Activated B cell treated with CpG ODN at 0.5 μM for 24 hours (primary cell): ENCODE measurements at regions not wholly inside any gene's neighbourhood (a gene's known extent, or its start where the extent isn't known, plus 50 kb on each side); places are given as distances from the start of the nearest gene placed in this dataset.

Experiments used
- ATAC-seq: fragments of 200-7000 bp; cut with Tn5 transposase; one replicate; pipeline ENCODE4 v1.10.0; 2021; ENCODE audit warnings: low read depth, mild to moderate bottlenecking, moderate library complexity
- CTCF ChIA-PET: fragments of 350-600 bp; sonication (Branson Sonifier 250); formaldehyde crosslinking; loops from one replicate; lab custom pipeline; 2021; ENCODE audit warnings: antibody characterized with exemption; lab: Charles Lee
- POLR2A ChIA-PET: fragments of 350-600 bp; sonication (Branson Sonifier 250); formaldehyde crosslinking; loops from one replicate; lab custom pipeline; 2021; ENCODE audit warnings: antibody characterized with exemption; lab: Charles Lee
- DNase-seq: peaks from one replicate; pipeline ENCODE4 v3.0.0; 2022
- H3K27ac Mint-ChIP-seq: one replicate; pipeline ENCODE4 v1.8.0; 2020; ENCODE audit warnings: mixed read lengths
- H3K27me3 Mint-ChIP-seq: one replicate; pipeline ENCODE4 v1.8.0; 2021; ENCODE audit warnings: mixed read lengths
- H3K36me3 Mint-ChIP-seq: one replicate; pipeline ENCODE4 v1.8.0; 2021; ENCODE audit warnings: low read depth, mixed read lengths
- H3K4me1 Mint-ChIP-seq: one replicate; pipeline ENCODE4 v1.8.0; 2021; ENCODE audit warnings: mixed read lengths
- H3K4me3 Mint-ChIP-seq: one replicate; pipeline ENCODE4 v1.8.0; 2020; ENCODE audit warnings: mild to moderate bottlenecking, mixed read lengths
- H3K9me3 Mint-ChIP-seq: one replicate; pipeline ENCODE4 v1.8.0; 2020; ENCODE audit warnings: mixed read lengths
- CTCF ChIP-seq: fragments of 200-600 bp; IDR thresholded peaks from one replicate; pipeline ENCODE4 v1.8.0; 2022; ENCODE audit warnings: antibody characterized with exemption, mild to moderate bottlenecking
- intact Hi-C: fragments of 100-400 bp; cut with micrococcal nuclease; formaldehyde crosslinking; loops from one replicate; pipeline ENCODE4 v1.15.1; 2024

DNA sequence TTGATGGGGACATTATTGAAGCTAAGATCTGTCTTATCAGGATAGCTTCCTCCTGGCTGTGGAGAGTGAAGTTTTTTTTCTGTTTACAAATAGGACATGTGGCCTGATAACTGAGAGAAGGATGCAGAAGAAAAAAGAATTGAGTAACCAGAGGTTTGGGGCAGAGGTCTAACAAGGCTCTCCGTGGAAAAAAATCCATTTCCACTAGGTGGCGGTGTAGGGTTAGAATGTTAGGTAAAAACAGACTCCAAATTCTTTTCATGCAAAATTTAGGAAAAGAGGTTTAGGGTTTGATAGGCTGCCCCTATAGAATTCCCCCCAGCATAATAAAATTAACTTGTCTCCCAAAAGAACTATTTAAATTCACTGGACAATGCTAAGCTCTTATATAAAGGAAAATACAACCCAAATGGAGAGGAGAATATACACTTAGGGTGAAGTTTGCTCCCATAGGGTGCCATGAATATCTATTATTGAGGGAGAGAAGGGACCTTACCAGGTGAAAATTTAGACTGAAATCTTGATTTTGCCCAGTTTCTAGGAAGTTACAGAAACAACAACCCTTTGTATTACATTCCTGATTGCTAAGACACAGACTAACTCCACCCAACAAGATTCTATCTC lies 1560.4 kb downstream of the OTOL1 start:
- Mint-ChIP-seq H3K27ac (no peak overlapping the region), H3K36me3 (no peaks in the 10 kb centered on the region), H3K4me3 (no peak overlapping the region), H3K9me3 (no peaks in the 10 kb centered on the region), H3K27me3 (no peaks in the 10 kb centered on the region), H3K4me1 (no peaks in the 10 kb centered on the region)
- no peak for TF ChIP-seq CTCF
- intact Hi-C loops: no loop called here
- POLR2A ChIA-PET: no interaction called here
- CTCF ChIA-PET: no interaction called here
- ATAC-seq (no peak), DNase-seq (no peak)

DNA sequence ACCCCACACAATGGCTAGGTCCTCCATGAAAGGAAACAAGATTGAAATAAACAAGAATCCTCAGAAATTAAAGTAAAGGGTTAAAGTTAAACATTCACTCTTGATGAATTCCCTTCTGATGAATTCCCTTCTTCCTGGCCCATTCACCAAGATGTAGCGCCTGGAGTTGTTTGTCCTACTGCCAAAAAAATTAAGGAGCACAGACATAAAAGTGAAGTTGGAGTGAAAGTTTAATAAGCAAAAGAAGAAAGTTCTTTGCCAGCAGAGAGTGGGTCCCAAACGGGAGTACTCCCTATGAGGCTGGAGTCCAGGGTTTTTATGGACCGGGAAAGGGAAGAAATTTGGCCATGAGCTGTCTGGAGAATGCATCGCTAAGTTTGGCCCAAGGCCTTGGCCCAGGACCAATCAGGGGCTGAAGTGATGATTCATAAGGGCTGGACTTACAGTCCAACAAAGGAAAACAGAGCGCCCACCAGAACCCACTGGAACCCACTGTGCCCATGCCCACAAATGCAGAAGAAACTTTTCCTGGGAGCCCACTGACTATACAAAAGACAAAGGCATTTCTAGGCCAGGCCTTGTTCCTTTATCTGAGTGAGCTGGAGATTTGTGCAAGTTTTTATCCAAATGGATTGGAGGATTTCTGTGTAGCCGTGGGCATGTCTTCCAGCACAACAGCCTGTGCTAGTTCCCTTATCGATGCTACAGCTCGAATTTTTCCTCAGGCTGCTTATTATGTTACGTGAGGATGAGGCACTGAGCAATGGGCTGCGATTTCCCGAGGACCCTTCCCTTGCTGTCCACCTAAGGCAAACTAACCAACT lies 1561.6 kb downstream of the OTOL1 start:
- intact Hi-C loops: no loop called here
- Mint-ChIP-seq H3K9me3 (no peaks in the 10 kb centered on the region), H3K27ac (no peak overlapping the region), H3K4me1 (no peaks in the 10 kb centered on the region), H3K4me3 (no peak overlapping the region), H3K36me3 (no peaks in the 10 kb centered on the region), H3K27me3 (no peaks in the 10 kb centered on the region)
- DNase-seq (no peak), ATAC-seq (no peak)
- ChIA-PET CTCF (no interaction called here), POLR2A (no interaction called here)
- no peak for TF ChIP-seq CTCF

- no peak for ATAC-seq
- Mint-ChIP-seq H3K27me3 (no peaks in the 10 kb centered on the region), H3K27ac (no peak overlapping the region), H3K4me1 (no peaks in the 10 kb centered on the region), H3K36me3 (no peaks in the 10 kb centered on the region), H3K9me3 (peaks cover 3% of the 10 kb centered on the region), H3K4me3 (no peak overlapping the region)
- DNase-seq: no peak
- no peak for TF ChIP-seq CTCF
- ChIA-PET POLR2A (no interaction called here), CTCF (no interaction called here)
- intact Hi-C loops: no loop called here
These were observed 1575.1 kb downstream of the OTOL1 start for GRCh38 chr3:163071713-163072112.
